Breast epithelium (tissue), 4 donors: ENCODE measurements at regions not wholly inside any gene's neighbourhood (a gene's known extent, or its start where the extent isn't known, plus 50 kb on each side); places are given as distances from the start of the nearest gene placed in this dataset.
"Not testable (repeated sequence)": the region's sequence is repeated elsewhere in the genome, so short reads cannot be mapped to it uniquely, and the experiment has no call there.

Experiments
- DNase-seq, 2 donors: peaks; one replicate each; pipeline ENCODE4 v3.0.0-alpha.2; 2019; ENCODE audit warnings: low spot score in 2 of 2
- H3K27ac ChIP-seq, 2 donors: fragments of 200-600 bp; sonication (generic) in 1 of 2; one replicate each; pipeline ENCODE4 v1.5.1; 2016 to 2019; ENCODE audit warnings: mild to moderate bottlenecking in 1 of 2
- H3K27me3 ChIP-seq, 2 donors: fragments of 200-600 bp; sonication (generic) in 1 of 2; one replicate each; pipeline versions ENCODE4 v1.5.1 to v1.6.0; 2017 to 2019; ENCODE audit warnings: control low read depth in 1 of 2, mild to moderate bottlenecking in 1 of 2
- H3K36me3 ChIP-seq: fragments of 200-600 bp; one replicate; pipeline ENCODE4 v1.5.1; 2019
- H3K4me1 ChIP-seq, 2 donors: fragments of 200-600 bp; sonication (generic); one replicate each; pipeline ENCODE4 v1.5.1; 2016 to 2019; ENCODE audit warnings: control low read depth in 1 of 2
- H3K4me3 ChIP-seq, 3 donors: fragments of 200-600 bp; sonication (generic); 1 replicate in 2 of 3; 2 replicates in 1 of 3; pipeline ENCODE4 v1.5.1; 2016 to 2019; ENCODE audit warnings: mild to moderate bottlenecking in 3 of 3, moderate library complexity in 2 of 3
- H3K9me3 ChIP-seq, 2 donors: fragments of 200-600 bp; sonication (generic) in 1 of 2; one replicate each; pipeline ENCODE4 v1.5.1; 2016 to 2019; ENCODE audit warnings: control low read depth in 1 of 2
- POLR2A ChIP-seq: fragments of 450-650 bp; IDR thresholded peaks from one replicate; pipeline ENCODE4 v1.6.1; 2016; ENCODE audit warnings: antibody characterized with exemption, mild to moderate bottlenecking, moderate library complexity
- POLR2AphosphoS5 ChIP-seq, 3 donors: sonication (generic); formaldehyde crosslinking; IDR thresholded peaks; one replicate each; pipeline ENCODE4 v1.6.1; 2017; ENCODE audit warnings: antibody characterized with exemption in 3 of 3
- intact Hi-C: fragments of 100-400 bp; cut with DNase I; formaldehyde crosslinking; loops from one replicate; pipeline ENCODE4 v1.15.1; 2023; ENCODE audit warnings: low total_unique reads
- TF ChIP-seq, protein P1 (sequence below), 3 donors: fragments of 450-650 bp; IDR thresholded peaks; one replicate each; pipeline ENCODE4 v1.5.1; 2016 to 2017; ENCODE audit warnings: antibody characterized with exemption in 3 of 3, mild to moderate bottlenecking in 3 of 3, moderate library complexity in 3 of 3

DNA sequence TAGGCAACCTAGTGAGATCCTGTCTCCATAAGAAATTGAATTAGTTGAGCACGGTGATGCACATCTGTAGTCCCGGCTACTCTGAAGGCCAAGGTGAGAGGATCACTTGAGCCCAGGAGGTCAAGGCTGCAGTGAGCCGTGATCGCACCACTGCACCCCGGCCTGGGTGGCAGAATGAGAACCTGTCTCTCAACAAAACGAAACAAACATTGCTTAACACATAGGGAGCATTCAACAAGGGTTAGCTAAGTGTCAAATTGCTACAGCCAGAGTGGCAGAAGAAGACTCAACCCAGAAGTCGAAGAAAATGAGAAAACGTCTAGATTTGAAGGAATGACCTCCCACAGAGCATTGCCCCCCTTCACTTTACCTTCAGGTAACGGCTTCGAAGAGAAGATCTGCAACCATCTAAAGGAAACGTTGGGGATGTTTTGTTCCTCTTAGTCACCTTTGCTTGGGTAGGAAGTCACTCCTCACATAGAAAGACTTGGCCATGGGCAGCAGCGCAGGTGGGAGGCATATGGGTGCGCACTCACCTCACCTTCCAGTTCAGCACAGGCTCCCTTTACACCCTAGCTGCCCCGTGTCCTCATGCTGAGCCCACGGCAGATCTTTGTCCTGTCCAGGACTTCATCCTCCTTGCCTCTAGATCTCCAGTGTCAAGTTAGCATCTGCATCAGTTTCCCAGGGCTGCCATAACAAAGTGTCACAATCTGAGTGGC lies 63.7 kb upstream of the SHLD1 start:
- Histone ChIP-seq H3K27me3 (no peaks in the 10 kb centered on the region), H3K4me3 (no peak overlapping the region), H3K4me1 (no peaks in the 10 kb centered on the region), H3K36me3 (no peaks in the 10 kb centered on the region), H3K9me3 (no peaks in the 10 kb centered on the region), H3K27ac (no peak overlapping the region)
- DNase-seq = no peak
- TF ChIP-seq POLR2AphosphoS5 (IDR thresholded peaks at IDR 0.05) (no peak), POLR2A (no peak)
- TF ChIP-seq, protein P1, sequence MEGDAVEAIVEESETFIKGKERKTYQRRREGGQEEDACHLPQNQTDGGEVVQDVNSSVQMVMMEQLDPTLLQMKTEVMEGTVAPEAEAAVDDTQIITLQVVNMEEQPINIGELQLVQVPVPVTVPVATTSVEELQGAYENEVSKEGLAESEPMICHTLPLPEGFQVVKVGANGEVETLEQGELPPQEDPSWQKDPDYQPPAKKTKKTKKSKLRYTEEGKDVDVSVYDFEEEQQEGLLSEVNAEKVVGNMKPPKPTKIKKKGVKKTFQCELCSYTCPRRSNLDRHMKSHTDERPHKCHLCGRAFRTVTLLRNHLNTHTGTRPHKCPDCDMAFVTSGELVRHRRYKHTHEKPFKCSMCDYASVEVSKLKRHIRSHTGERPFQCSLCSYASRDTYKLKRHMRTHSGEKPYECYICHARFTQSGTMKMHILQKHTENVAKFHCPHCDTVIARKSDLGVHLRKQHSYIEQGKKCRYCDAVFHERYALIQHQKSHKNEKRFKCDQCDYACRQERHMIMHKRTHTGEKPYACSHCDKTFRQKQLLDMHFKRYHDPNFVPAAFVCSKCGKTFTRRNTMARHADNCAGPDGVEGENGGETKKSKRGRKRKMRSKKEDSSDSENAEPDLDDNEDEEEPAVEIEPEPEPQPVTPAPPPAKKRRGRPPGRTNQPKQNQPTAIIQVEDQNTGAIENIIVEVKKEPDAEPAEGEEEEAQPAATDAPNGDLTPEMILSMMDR (IDR thresholded peaks at IDR 0.05) = no peak
- intact Hi-C loops = no loop called here

DNA sequence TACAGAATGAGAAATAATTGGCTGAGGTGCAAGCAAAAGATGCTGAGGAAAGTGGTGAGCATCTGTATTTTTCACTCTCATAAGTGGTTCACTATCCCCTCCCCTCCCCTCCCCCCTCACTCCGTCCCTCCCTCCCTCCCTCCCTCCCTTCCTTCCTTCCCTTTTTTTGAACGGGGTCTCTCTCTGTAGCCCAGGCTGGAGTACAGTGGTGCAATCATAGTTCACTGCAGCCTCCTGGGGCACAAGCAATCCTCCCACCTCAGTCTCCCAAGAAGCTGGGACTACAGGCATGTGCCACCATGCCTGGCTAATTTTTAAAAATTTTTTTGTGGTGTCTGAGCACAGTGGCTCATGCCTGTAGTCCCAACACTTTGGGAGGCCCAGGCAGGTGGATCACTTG lies 67.6 kb upstream of the SHLD1 start:
- H3K27ac ChIP-seq, DNase-seq, H3K4me3 ChIP-seq, H3K9me3 ChIP-seq, intact Hi-C loops, H3K27me3 ChIP-seq, H3K4me1 ChIP-seq, H3K36me3 ChIP-seq: not testable (repeated sequence)

DNA sequence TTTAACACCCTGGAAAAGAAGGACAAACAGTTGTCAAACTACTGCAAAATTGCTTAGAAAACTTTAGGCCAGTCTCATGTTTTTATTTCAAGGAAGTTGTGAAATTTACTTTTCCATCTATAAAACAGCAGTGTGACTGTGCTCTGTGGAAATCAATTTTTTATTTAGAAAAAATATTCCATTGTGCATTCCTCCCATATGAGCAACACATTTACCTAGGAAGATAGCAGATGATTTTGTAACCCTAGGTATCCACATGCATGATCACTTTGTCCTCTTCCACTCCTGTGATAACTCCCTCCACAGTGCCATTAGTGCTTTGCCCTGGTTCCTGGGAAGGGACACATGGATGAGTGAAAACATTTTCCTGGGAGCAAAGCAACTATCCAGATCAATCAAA lies 69.4 kb upstream of the GPCPD1 start:
- Histone ChIP-seq H3K4me3 (no peak overlapping the region), H3K9me3 (no peaks in the 10 kb centered on the region), H3K27ac (no peak overlapping the region), H3K36me3 (no peaks in the 10 kb centered on the region), H3K27me3 (no peaks in the 10 kb centered on the region), H3K4me1 (no peaks in the 10 kb centered on the region)
- TF ChIP-seq POLR2A (no peak), POLR2AphosphoS5 (IDR thresholded peaks at IDR 0.05) (no peak)
- TF ChIP-seq, protein P1 (IDR thresholded peaks at IDR 0.05) = no peak
- intact Hi-C loops = no loop called here
- DNase-seq = no peak

DNA sequence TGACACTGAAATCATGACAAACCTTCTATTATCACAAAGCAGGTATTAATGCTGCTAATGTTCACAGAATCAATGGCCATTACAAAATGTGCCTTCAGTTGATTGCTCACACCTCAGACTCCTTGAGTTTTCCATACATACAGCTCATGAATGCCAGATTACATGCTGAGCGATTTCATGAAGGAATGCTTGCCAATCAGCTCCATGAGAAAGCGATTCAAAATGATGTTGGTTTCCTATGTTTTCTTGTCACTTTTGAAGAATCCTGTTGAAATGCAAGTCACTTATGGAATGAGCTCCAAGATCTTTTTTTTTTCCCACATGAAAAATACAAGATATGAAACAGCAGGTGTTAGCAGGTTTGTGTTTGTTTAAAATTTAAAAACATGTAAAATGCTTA lies 68.0 kb upstream of the GPCPD1 start:
- no peaks in the 10 kb centered on the region for H3K4me1 ChIP-seq
- no peaks in the 10 kb centered on the region for H3K36me3 ChIP-seq
- no peak overlapping the region for H3K4me3 ChIP-seq
- TF ChIP-seq POLR2A (no peak), POLR2AphosphoS5 (IDR thresholded peaks at IDR 0.05) (no peak)
- TF ChIP-seq, protein P1 (IDR thresholded peaks at IDR 0.05) = no peak
- H3K9me3 ChIP-seq = no peaks in the 10 kb centered on the region
- no peak for DNase-seq
- intact Hi-C loops = no loop called here
- no peak overlapping the region for H3K27ac ChIP-seq
- H3K27me3 ChIP-seq = no peaks in the 10 kb centered on the region

DNA sequence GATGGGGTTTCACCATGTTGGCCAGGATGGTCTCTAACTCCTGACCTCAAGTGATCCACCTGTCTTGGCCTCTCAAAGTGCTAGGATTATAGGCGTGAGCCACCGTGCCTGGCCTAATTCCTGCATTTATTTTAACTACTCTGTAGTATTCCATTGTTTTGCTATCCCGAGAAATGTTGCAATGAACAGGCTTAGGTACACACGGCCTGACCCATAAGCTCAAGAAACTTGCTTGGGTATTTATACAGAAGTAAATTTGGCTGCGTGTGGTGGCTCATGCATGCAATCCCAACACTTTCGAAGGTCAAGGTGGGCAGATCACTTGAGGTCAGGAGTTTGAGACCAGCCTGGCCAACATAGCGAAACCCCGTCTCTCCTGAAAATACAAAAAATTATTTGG lies 67.1 kb upstream of the GPCPD1 start:
- H3K27ac ChIP-seq, DNase-seq, H3K36me3 ChIP-seq, H3K4me1 ChIP-seq, H3K9me3 ChIP-seq, intact Hi-C loops, H3K4me3 ChIP-seq, H3K27me3 ChIP-seq: not testable (repeated sequence)

DNA sequence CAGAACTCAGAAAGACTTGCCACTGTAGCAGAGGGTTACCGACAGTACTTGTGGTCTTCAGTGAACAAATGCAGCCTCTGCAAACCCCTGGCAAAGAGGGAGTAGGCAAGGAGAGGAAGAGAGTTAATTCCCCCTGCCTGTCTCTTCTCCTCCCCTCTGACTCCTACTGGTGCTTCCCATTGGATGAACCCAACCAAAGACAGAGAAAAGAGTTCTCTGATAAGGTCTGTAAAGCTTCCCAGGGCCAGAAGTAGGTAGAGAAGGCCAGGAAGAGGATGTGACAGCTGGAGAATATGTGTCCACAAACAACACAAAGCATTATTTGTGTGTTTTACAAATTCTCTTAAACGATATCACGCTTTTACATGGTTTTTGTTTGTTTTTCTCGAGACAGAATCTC lies 66.6 kb upstream of the GPCPD1 start:
- no peak for DNase-seq
- no peak overlapping the region for H3K4me3 ChIP-seq
- H3K27me3 ChIP-seq = no peaks in the 10 kb centered on the region
- intact Hi-C loops = no loop called here
- no peaks in the 10 kb centered on the region for H3K36me3 ChIP-seq
- no peak overlapping the region for H3K27ac ChIP-seq
- H3K4me1 ChIP-seq = no peaks in the 10 kb centered on the region
- TF ChIP-seq POLR2A (no peak), POLR2AphosphoS5 (IDR thresholded peaks at IDR 0.05) (no peak)
- TF ChIP-seq, protein P1 (IDR thresholded peaks at IDR 0.05) = no peak
- no peaks in the 10 kb centered on the region for H3K9me3 ChIP-seq
